HG02981 (cell line): ENCODE measurements at regions not wholly inside any gene's neighbourhood (a gene's known extent, or its start where the extent isn't known, plus 50 kb on each side); places are given as distances from the start of the nearest gene placed in this dataset.

Experiments used
- ATAC-seq: cut with Tn5 transposase; IDR thresholded peaks from one replicate; pipeline ENCODE4 v1.9.1; 2021; ENCODE audit warnings: mild to moderate bottlenecking, moderate library complexity; ENCODE audit not compliant: unreplicated experiment

- no peak for ATAC-seq
Observed at GRCh38 chr9:8189881-8190280, 390.3 kb upstream of the DMAC1 start.

- peak; percentile 56 for ATAC-seq
Observed at GRCh38 chr9:8188723-8189407, 389.3 kb upstream of the DMAC1 start.

DNA sequence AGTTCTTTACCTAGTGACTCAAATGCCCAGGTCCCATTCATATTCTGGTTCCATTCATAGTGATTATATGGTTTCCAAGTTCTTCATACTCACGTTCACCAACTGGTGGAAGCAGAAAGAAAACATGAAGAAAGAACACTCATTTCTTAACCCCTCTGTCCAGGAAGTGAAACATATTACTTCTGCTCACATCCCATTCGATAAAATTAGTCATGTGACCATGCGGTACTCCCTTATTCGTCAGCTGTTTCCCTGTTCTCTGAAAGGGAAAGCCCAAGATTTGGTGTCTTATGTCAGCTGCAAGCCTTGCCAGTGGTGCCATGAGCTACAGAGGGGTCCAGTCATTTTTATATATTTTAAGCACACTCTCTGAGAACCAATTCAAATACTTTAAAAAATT lies 387.0 kb upstream of the DMAC1 start:
- ATAC-seq = no peak

DNA sequence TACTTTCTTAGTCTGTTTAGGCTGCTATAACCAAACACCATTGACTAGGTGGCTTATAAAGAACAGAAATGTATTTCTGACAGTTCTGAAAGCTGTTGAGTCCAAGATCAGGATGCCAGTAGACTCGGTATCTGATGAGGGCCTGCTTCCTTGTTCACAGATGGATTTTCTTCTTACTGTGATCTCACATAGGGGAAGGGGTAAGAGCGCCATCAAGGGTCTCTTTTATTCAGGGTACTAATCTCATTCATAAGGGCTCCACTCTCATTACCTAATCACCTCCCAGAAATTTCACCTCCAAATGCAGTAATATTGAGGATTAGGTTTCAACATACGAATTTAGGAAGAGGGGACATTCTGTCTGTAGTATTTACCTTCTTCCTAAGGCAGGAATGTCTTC lies 384.0 kb upstream of the DMAC1 start:
- ATAC-seq = no peak

GRCh38 chr9:8179381-8180053 lies 379.9 kb upstream of the DMAC1 start:
- ATAC-seq = no peak

GRCh38 chr9:8172000-8172399 lies 372.4 kb upstream of the DMAC1 start:
- no peak for ATAC-seq

DNA sequence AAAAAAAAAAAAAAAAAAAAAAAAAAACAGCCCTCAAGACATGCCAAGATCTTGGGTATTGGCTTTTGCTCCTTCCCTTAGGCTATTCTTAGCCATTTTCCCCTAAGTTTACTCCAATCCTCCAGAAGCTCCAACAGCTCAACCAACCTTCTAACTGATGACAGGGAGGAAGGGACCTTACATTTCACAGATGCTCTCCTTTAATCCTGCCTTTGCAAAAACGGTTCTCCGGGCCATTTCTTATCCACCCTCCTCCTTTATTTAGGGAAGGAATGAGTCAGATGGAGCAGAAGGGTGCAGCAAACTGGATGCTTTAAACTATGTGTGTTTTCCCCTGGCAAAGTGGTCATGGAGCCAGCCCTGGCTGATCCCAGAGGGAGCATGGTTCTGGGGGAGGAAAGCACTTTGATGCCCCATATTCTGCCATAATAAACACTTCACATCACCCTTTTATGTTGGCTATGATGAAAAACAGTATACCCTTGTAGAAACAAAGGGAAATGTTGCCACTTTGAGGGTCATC lies 369.4 kb upstream of the DMAC1 start:
- no peak for ATAC-seq

DNA sequence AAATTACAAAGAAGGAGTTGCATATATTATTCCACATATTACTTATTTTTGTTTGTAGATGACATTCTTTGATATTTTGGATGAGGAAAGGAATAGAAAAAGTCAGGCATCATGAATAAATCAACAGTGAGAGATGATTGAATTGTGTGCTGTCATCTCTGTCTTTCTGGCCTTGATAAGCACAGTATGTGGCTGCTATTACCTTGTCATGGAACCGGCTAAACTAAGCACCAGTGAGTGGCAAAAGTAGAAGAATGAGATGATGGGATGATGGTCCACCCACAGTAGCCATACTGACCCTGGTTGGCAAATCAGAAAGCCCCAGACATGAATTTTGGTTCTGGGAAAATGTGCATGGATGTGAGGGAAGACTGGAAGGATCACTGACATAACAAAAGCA lies 361.2 kb upstream of the DMAC1 start:
- no peak for ATAC-seq

DNA sequence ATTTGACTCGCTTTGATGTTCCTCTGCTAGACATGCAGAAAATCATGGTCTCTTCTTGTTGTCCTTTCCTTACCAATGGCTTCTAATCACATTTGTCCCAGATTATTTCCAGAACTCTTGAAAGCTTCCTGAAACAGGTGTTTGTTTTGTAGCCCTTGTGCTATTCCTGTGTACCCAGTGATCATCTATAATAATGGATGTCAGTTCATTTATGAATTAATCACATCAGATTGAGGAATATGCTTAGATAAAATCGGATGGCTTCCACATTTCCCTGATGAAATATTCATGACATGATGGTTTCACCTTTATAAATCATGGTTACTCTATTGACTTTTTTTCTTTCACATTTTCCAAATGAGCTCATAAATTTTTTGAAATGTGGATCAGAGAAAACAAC lies 359.0 kb upstream of the DMAC1 start:
- ATAC-seq = no peak

DNA sequence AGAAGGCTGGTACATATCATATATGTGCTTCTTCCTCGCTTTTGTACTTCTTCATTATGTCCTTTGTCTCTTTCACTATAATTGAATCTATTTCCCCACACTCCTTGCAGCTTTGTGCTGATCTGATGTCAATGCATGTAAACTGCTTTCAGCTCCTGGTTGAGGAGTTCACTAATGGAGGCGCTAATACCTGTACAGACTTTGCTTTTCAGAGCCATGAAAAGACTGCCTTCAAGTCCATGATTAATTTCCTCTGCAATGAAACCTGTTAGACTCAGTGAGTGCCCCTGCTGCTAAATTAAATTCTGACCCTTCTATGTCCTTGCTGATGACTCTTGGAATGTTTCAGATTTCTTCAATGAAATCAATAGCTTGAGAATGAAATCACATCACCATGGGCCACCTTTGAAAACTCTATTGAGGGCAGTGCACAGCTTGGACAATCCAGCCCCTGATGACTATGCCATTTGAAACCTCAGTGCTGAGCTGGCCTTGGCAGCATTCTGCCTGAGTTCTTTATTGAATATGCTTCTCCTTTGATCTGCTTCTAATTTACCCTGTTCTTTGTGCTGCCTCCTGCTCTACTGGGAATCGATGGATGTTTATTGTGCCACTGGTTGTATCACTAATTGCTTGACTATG lies 358.2 kb upstream of the DMAC1 start:
- no peak for ATAC-seq

DNA sequence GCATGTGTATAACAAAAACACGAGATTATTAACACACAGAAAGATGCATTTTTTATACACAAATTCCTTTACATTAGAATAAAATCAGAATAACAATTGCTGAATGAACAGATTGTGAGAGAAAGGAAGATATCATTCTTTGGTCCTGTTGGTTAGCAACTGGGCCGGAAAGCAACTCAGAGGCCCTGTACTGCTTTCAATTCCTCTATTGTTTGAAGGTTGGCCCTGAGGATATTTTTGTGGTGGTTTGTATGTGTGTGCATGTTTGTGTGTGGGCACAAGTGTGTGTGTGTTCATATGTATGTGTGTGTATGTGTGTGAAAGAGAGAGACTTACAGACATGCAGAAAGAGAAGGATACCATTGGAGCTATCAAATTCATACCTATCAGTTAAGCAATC lies 356.8 kb upstream of the DMAC1 start:
- ATAC-seq = no peak

GRCh38 chr9:8155706-8156105 lies 356.1 kb upstream of the DMAC1 start:
- no peak for ATAC-seq

DNA sequence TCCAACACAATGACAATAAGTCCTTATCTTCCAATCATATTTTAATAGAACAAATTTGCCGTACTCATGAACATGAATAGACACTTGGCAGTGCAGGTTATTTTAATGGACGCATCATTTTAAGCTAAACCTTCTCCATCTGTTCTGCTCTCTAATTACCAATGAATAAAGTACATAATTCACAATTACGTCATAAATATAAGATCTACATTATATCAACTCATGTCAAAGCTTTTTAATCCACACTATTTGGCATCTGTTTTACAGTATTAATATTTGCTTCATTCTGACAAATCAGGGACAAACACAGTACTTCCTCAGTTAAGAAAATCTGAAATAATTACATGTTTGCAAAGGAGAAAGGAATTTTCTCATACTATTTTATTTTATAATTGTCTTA lies 344.1 kb upstream of the DMAC1 start:
- ATAC-seq = no peak

DNA sequence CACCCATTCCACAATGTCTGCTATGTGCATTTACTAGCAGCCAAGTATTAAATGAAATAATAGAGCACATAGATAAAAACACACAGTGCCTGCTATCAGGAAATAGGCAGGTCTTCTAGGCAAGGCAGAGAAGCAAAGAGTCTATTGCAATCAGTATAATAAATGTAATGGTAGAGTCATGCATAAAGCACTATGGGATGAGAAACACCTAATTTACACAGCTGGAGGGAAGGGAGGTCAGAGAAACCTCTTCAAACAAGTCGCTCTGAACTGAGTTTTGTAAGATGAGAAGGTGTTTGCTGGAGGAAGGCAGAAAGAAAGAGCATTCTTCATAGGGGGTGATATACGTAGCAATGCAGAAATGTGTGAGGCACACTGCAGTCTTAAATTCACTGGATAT lies 341.0 kb upstream of the DMAC1 start:
- no peak for ATAC-seq

DNA sequence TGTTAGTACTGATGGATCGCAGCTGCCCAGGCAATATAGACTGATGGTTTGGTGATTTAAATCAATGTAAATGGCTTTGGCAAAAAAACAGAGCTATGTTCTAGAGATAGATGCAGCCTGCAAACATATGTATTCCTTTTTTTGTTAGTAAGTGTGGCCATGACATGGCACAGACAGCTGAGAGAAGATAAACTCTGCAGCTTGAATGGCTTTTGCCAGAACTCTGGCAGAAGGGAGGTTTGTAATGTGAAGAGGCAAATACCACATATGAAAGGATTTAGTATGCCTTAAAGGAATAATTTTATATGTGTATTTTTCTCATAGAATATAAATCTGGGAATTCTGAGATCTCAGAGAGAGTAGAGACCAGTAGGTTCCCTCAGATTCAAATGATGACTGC lies 340.2 kb upstream of the DMAC1 start:
- no peak for ATAC-seq

- ATAC-seq = peak; percentile 92
Observed at GRCh38 chr9:8136477-8136876, 336.9 kb upstream of the DMAC1 start.

GRCh38 chr9:8134635-8135034 lies 335.1 kb upstream of the DMAC1 start:
- no peak for ATAC-seq

DNA sequence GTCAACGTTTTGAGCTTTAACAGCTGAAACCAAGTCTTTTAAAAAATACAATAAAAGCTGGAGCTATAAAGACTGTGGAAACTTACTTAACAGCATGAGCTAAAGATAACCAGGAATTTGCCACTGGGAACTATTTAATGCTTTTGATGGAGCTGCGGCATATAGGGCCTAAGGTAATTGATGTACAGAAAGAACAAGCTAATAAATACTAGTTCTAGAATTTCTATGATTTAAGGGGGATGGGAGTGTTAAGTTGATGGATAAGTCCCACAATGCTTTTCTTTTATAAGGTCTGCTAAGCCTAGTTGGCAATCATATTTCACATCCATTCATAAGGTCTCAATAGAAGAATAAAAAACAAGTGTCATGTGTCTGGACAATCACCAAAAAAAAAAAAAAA lies 334.0 kb upstream of the DMAC1 start:
- ATAC-seq = no peak

DNA sequence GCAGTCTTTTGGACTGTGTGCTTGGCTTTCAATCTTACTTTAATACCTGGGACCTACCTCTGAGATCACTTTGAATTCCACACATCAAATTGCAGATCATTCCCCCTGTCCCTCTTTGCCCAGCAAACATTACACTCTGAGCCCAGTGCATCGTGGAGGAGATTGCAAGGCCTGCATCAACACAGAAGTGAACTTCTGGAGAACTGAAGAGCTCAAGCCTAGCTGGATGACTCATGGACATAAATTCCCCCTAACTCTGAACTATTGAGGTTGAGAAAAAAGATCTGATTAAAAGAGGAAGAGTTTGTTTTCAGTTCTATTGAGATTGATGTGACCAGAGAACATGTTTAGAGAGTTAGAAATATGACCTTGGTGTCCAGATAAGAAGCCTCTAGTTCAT lies 316.0 kb upstream of the DMAC1 start:
- ATAC-seq = no peak

DNA sequence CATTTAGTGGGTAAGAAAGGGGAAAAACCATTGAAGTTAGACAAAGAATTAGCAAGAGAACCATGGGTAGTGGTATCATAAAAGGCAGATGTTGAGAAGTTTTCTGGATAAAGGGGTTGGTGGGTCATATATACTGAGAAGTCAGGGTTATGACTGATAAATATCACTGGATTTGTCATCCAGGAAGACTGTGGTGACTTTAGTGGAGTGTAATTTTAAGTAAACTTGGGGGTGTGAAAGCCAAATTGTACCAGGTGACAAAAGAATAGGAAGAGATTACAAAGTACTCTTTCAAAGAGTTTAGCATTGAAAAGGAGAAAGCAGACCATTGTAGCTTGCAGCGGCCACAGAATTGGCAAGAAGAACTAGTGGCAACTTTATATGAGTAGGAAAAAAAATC lies 315.2 kb upstream of the DMAC1 start:
- ATAC-seq = no peak

- ATAC-seq = no peak
Observed at GRCh38 chr9:8106362-8106761, 306.8 kb upstream of the DMAC1 start.

DNA sequence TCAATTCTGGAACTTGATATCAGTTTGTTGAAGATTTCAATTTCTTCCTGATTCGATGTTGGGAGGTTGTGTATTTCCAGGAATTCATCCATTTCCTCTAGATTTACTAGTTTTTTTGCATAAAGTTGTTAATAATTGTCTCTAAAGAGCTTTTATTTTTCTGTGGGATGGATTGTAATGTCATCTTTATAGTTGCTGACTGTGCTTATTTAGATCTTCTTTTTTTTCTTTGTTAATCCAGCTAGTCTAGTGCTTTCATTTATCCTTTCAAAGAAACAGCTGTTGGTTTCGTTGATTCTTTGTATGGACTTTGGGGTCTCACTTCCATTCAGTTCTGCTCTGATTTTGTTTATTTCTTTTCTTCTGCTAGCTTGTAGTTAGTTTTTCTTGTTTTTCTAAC lies 302.0 kb upstream of the DMAC1 start:
- ATAC-seq = no peak
